A549 (cell line): ENCODE measurements at regions not wholly inside any gene's neighbourhood (a gene's known extent, or its start where the extent isn't known, plus 50 kb on each side); places are given as distances from the start of the nearest gene placed in this dataset.

ENCODE experiments used
- ATAC-seq, 2 experiments: fragments of 200-7000 bp in 1 of 2; fragments of >200 bp in 1 of 2; cut with Nextera tagmentation in 1 of 2; cut with Tn5 transposase in 1 of 2; 3 replicates each; pipeline versions ENCODE4 v1.8.0 to v1.9.1; 2018 to 2020; ENCODE audit warnings: mild to moderate bottlenecking in 1 of 2, moderate library complexity in 1 of 2
- CTCF ChIA-PET: fragments of 300-600 bp; sonication (Branson Sonifier 250); formaldehyde crosslinking; extraction: SDS; loops from one replicate; lab custom pipeline; 2021; ENCODE audit warnings: antibody characterized with exemption, inconsistent platforms; lab: Yijun Ruan, JAX
- POLR2A ChIA-PET: fragments of 350-600 bp; formaldehyde crosslinking; extraction: SDS; loops from one replicate; lab custom pipeline; 2021; ENCODE audit warnings: antibody characterized with exemption, inconsistent platforms; lab: Yijun Ruan, JAX
- DNase-seq, 2 experiments: peaks; one replicate each; pipeline versions ENCODE4 v3.0.0 to v3.0.0-alpha.2; 2011 to 2016; ENCODE audit warnings: low read depth in 1 of 2, low spot score in 1 of 2
- FAIRE-seq: peaks from 2 replicates; lab custom pipeline; 2011; peaks lifted over from hg19 to GRCh38; lab: Jason Lieb, UNC
- H3K27ac ChIP-seq, 2 experiments: fragments of >200 bp; sonication (Bioruptor Twin); formaldehyde crosslinking; 3 replicates each; pipeline ENCODE4 v1.5.1; 2016 to 2017
- H3K4me1 ChIP-seq: fragments of >200 bp; sonication (Bioruptor Twin); formaldehyde crosslinking; 3 replicates; pipeline ENCODE4 v1.6.1; 2016
- H3K4me2 ChIP-seq: fragments of >200 bp; sonication (Bioruptor Twin); formaldehyde crosslinking; 3 replicates; pipeline ENCODE4 v1.6.1; 2016
- H3K4me3 ChIP-seq: fragments of >200 bp; sonication (Bioruptor Twin); formaldehyde crosslinking; 3 replicates; pipeline ENCODE4 v1.5.1; 2016
- H3K9me3 ChIP-seq: fragments of >200 bp; sonication (Bioruptor Twin); formaldehyde crosslinking; 3 replicates; pipeline ENCODE4 v1.6.1; 2016
- BCL3 ChIP-seq: fragments of >200 bp; sonication (Bioruptor Twin); formaldehyde crosslinking; IDR thresholded peaks from 3 replicates; pipeline ENCODE4 v1.6.1; 2016
- CEBPB ChIP-seq, 2 experiments: fragments of >200 bp in 1 of 2; sonication (Bioruptor Twin) in 1 of 2; formaldehyde crosslinking in 1 of 2; IDR thresholded peaks; 2 replicates each; pipeline ENCODE4 v1.6.1; 2012 to 2016
- E2F6 ChIP-seq: IDR thresholded peaks from 2 replicates; pipeline ENCODE4 v1.6.1; 2012; ENCODE audit warnings: low read depth, borderline replicate concordance
- ELK1 ChIP-seq: fragments of 150-350 bp; IDR thresholded peaks from 2 replicates; pipeline ENCODE4 v1.6.1; 2014; ENCODE audit warnings: low read depth, mild to moderate bottlenecking, low read length
- EP300 ChIP-seq, 2 experiments: fragments of >200 bp; sonication (Bioruptor Twin); formaldehyde crosslinking; IDR thresholded peaks; 2 replicates in 1 of 2; 3 replicates in 1 of 2; pipeline ENCODE4 v1.6.1; 2016 to 2017
- ESRRA ChIP-seq: fragments of 150-350 bp; IDR thresholded peaks from 2 replicates; pipeline ENCODE4 v1.6.1; 2014; ENCODE audit warnings: mild to moderate bottlenecking, low read length, borderline replicate concordance
- HMGXB4 ChIP-seq: fragments of 250-450 bp; sonication (Bioruptor Pico); IDR thresholded peaks from 2 replicates; pipeline ENCODE4 v1.5.0; 2021; ENCODE audit warnings: mild to moderate bottlenecking, moderate library complexity, borderline replicate concordance
- HOXB13 ChIP-seq: fragments of 250-450 bp; sonication (Bioruptor Pico); IDR thresholded peaks from 2 replicates; pipeline ENCODE4 v1.5.0; 2020; ENCODE audit warnings: low read depth, mild to moderate bottlenecking, moderate library complexity
- HOXB5 ChIP-seq: fragments of 250-450 bp; sonication (Bioruptor Pico); IDR thresholded peaks from 2 replicates; pipeline ENCODE4 v1.5.0; 2020; ENCODE audit warnings: mild to moderate bottlenecking, moderate library complexity
- JUN ChIP-seq, 2 experiments: fragments of >200 bp; sonication (Bioruptor Twin); formaldehyde crosslinking; IDR thresholded peaks; 2 replicates in 1 of 2; 3 replicates in 1 of 2; pipeline ENCODE4 v1.6.1; 2016 to 2017
- JUNB ChIP-seq: fragments of >200 bp; sonication (Bioruptor Twin); formaldehyde crosslinking; IDR thresholded peaks from 2 replicates; pipeline ENCODE4 v1.6.1; 2016
- KDM1A ChIP-seq: fragments of 200-600 bp; sonication (generic); IDR thresholded peaks from 2 replicates; pipeline ENCODE4 v1.6.1; 2016; ENCODE audit warnings: low read depth, mild to moderate bottlenecking
- MAZ ChIP-seq: fragments of 150-350 bp; IDR thresholded peaks from 2 replicates; pipeline ENCODE4 v1.6.1; 2014; ENCODE audit warnings: antibody characterized with exemption, low read depth, low read length, borderline replicate concordance
- NPAS2 ChIP-seq: fragments of 250-450 bp; sonication (Bioruptor Pico); IDR thresholded peaks from 2 replicates; pipeline ENCODE4 v1.8.0; 2022; ENCODE audit warnings: mild to moderate bottlenecking, moderate library complexity, borderline replicate concordance
- PBX3 ChIP-seq: IDR thresholded peaks from 2 replicates; pipeline ENCODE4 v1.6.1; 2012
- PHF8 ChIP-seq: fragments of 200-600 bp; sonication (generic); IDR thresholded peaks from 2 replicates; pipeline ENCODE4 v1.6.1; 2016; ENCODE audit warnings: low read depth, mild to moderate bottlenecking, antibody characterized with exemption, moderate library complexity, borderline replicate concordance
- RAD21 ChIP-seq, 2 experiments: fragments of >200 bp in 1 of 2; sonication (Bioruptor Twin) in 1 of 2; formaldehyde crosslinking in 1 of 2; IDR thresholded peaks in 1 of 2; conservative IDR thresholded peaks in 1 of 2; 2 replicates in 1 of 2; 3 replicates in 1 of 2; pipeline ENCODE4 v1.6.1; 2012 to 2018; ENCODE audit warnings: inconsistent platforms in 1 of 2
- RARB ChIP-seq: fragments of 250-450 bp; sonication (Bioruptor Pico); IDR thresholded peaks from 2 replicates; pipeline ENCODE4 v1.8.0; 2021; ENCODE audit warnings: mild to moderate bottlenecking, moderate library complexity
- TP53 ChIP-seq: fragments of 250-450 bp; sonication (Bioruptor Pico); IDR thresholded peaks from 2 replicates; pipeline ENCODE4 v1.5.0; 2021; ENCODE audit warnings: mild to moderate bottlenecking, moderate library complexity
- USF2 ChIP-seq: fragments of 450-650 bp; IDR thresholded peaks from 2 replicates; pipeline ENCODE4 v1.6.1; 2014; ENCODE audit warnings: antibody characterized with exemption
- ZSCAN20 ChIP-seq: fragments of 250-450 bp; sonication (Bioruptor Pico); IDR thresholded peaks from 2 replicates; pipeline ENCODE4 v1.8.0; 2022; ENCODE audit warnings: mild to moderate bottlenecking, moderate library complexity
- WGBS: methylation state at CpG from one replicate; pipeline ENCODE4 v1.1.6; 2017; ENCODE audit errors: missing lambda C conversion rate; 5-methylcytosine and 5-hydroxymethylcytosine counted together

- ATAC-seq (no peak), FAIRE-seq (no peak), DNase-seq (no peak)
- ChIA-PET POLR2A (no interaction called here), CTCF (interaction anchor here (1.8 kb wide), 1 partner anchor 27 kb away, joined by 3 read pairs; no protein-coding TSS in a partner anchor)
- H3K4me3 ChIP-seq: no peak overlapping the region
- H3K4me2 ChIP-seq: no peak overlapping the region
- 75% methylated on average over 1 of the region's 1 CpG for WGBS
- TF ChIP-seq HOXB5 (CRISPR knock-in tag): no peak
- TF ChIP-seq USF2: no peak
- no peak for TF ChIP-seq CEBPB (IDR thresholded peaks at IDR 0.05)
- no peak for TF ChIP-seq RARB (CRISPR knock-in tag)
- TF ChIP-seq NPAS2 (CRISPR knock-in tag): no peak
- no peak for TF ChIP-seq E2F6
- no peak for TF ChIP-seq JUNB
- TF ChIP-seq MAZ: no peak
- no peak for TF ChIP-seq HMGXB4
- no peak for TF ChIP-seq ESRRA
- TF ChIP-seq PHF8: no peak
- TF ChIP-seq HOXB13 (CRISPR knock-in tag): no peak
- no peak for TF ChIP-seq KDM1A
- TF ChIP-seq BCL3: no peak
- TF ChIP-seq JUN (IDR thresholded peaks at IDR 0.05): no peak
- TF ChIP-seq RAD21 (conservative IDR thresholded peaks at IDR 0.05 in 1 of 2, IDR thresholded peaks at IDR 0.05 in 1 of 2): no peak
- no peak for TF ChIP-seq TP53 (CRISPR knock-in tag)
- no peak for TF ChIP-seq ZSCAN20 (CRISPR knock-in tag)
- H3K27ac ChIP-seq: no peak overlapping the region
- H3K9me3 ChIP-seq: no peaks in the 10 kb centered on the region
- H3K4me1 ChIP-seq: no peaks in the 10 kb centered on the region
Observed at GRCh38 chr21:38742580-38743260, 63.0 kb upstream of the ETS2 start.

- DNase-seq (no peak), ATAC-seq (no peak), FAIRE-seq (no peak)
- ChIA-PET CTCF (interaction anchor here (0.6 to 2.0 kb wide), 2 partner anchors 10 to 262 kb away, joined by 3 to 6 read pairs; no protein-coding TSS in a partner anchor), POLR2A (interaction anchor here (0.6 kb wide), 1 partner anchor 48 kb away, joined by 4 read pairs; no protein-coding TSS in a partner anchor)
- Histone ChIP-seq H3K9me3 (no peaks in the 10 kb centered on the region), H3K27ac (no peak overlapping the region), H3K4me1 (no peaks in the 10 kb centered on the region), H3K4me3 (no peak overlapping the region), H3K4me2 (no peak overlapping the region)
- WGBS: 82% methylated on average over 21 of the region's 21 CpGs
- TF ChIP-seq EP300 (IDR thresholded peaks at IDR 0.05) (no peak), HMGXB4 (no peak), PBX3 (no peak), ELK1 (no peak), ZSCAN20 (CRISPR knock-in tag) (no peak), MAZ (no peak)
Observed at GRCh38 chr21:38743772-38744529, 61.8 kb upstream of the ETS2 start.
